ENCODE measurements at regions not wholly inside any gene's neighbourhood (a gene's known extent, or its start where the extent isn't known, plus 50 kb on each side); places are given as distances from the start of the nearest gene placed in this dataset.

GRCh38 chr4:164210377-164210776 is 543.6 kb upstream of the SMIM31 start:
- H3K79me2 ChIP-seq (ENCODE audit: insufficient read depth) = no peaks in the 10 kb centered on the region
- H3K27me3 ChIP-seq (replicated peaks; ENCODE audit: insufficient read depth) = no peaks in the 10 kb centered on the region
- no peaks in the 10 kb centered on the region for H3K9me3 ChIP-seq (ENCODE audit: low read depth)
- no peaks in the 10 kb centered on the region for H3F3A ChIP-seq (ENCODE audit: insufficient read depth)
- H2AFZ ChIP-seq = no peak overlapping the region
- TF ChIP-seq EZH2phosphoT487 (IDR thresholded peaks at IDR 0.05; ENCODE audit: insufficient read depth, low read depth) = no peak
- TF ChIP-seq EZH2 (IDR thresholded peaks at IDR 0.05; ENCODE audit: insufficient read depth, poor library complexity, severe bottlenecking) = no peak
- no peak for DNase-seq
- H3K9me2 ChIP-seq (ENCODE audit: insufficient read depth) = no peaks in the 10 kb centered on the region
- no peak overlapping the region for H3K9ac ChIP-seq
- 0% methylated on average over 1 of the region's 1 CpG for WGBS, 2 experiments (ENCODE audit: low coverage in 1 of 2, low lambda C conversion rate in 2 of 2, missing lambda C conversion rate in 2 of 2)
- in situ Hi-C loops (cut with MboI) = no loop called here
- no peak overlapping the region for H3K27ac ChIP-seq
- H3K4me1 ChIP-seq (ENCODE audit: insufficient read depth) = no peaks in the 10 kb centered on the region
- H3K36me3 ChIP-seq (ENCODE audit: low read depth) = no peaks in the 10 kb centered on the region
- H3K4me2 ChIP-seq (ENCODE audit: unreplicated experiment) = no peak overlapping the region
- no peak overlapping the region for H3K4me3 ChIP-seq
- no peaks in the 10 kb centered on the region for H4K20me1 ChIP-seq (ENCODE audit: insufficient read depth)

GRCh38 chr4:164212134-164212533 is 541.8 kb upstream of the SMIM31 start:
- TF ChIP-seq EZH2phosphoT487 (IDR thresholded peaks at IDR 0.05; ENCODE audit: insufficient read depth, low read depth) (no peak), EZH2 (IDR thresholded peaks at IDR 0.05; ENCODE audit: insufficient read depth, poor library complexity, severe bottlenecking) (no peak)
- in situ Hi-C loops (cut with MboI) = no loop called here
- no peaks in the 10 kb centered on the region for H3K9me3 ChIP-seq (ENCODE audit: low read depth)
- H3K79me2 ChIP-seq (ENCODE audit: insufficient read depth) = no peaks in the 10 kb centered on the region
- no peaks in the 10 kb centered on the region for H3K9me2 ChIP-seq (ENCODE audit: insufficient read depth)
- no peaks in the 10 kb centered on the region for H3K36me3 ChIP-seq (ENCODE audit: low read depth)
- H3K4me3 ChIP-seq = no peak overlapping the region
- H2AFZ ChIP-seq = no peak overlapping the region
- no peak overlapping the region for H3K27ac ChIP-seq
- H3K4me1 ChIP-seq (ENCODE audit: insufficient read depth) = no peaks in the 10 kb centered on the region
- no peak overlapping the region for H3K4me2 ChIP-seq (ENCODE audit: unreplicated experiment)
- no peaks in the 10 kb centered on the region for H4K20me1 ChIP-seq (ENCODE audit: insufficient read depth)
- 68 to 70% methylated on average over 1 of the region's 1 CpG for WGBS, 2 experiments (ENCODE audit: low coverage in 1 of 2, low lambda C conversion rate in 2 of 2, missing lambda C conversion rate in 2 of 2)
- peak; percentile 7 for DNase-seq
- H3F3A ChIP-seq (ENCODE audit: insufficient read depth) = no peaks in the 10 kb centered on the region
- H3K9ac ChIP-seq = no peak overlapping the region
- H3K27me3 ChIP-seq (replicated peaks; ENCODE audit: insufficient read depth) = no peaks in the 10 kb centered on the region

GRCh38 chr4:164212714-164213113 is 541.2 kb upstream of the SMIM31 start:
- DNase-seq = no peak
- TF ChIP-seq EZH2 (IDR thresholded peaks at IDR 0.05; ENCODE audit: insufficient read depth, poor library complexity, severe bottlenecking) (no peak), EZH2phosphoT487 (IDR thresholded peaks at IDR 0.05; ENCODE audit: insufficient read depth, low read depth) (no peak)
- no peaks in the 10 kb centered on the region for H3K4me1 ChIP-seq (ENCODE audit: insufficient read depth)
- 24 to 29% methylated on average over 2 of the region's 2 CpGs for WGBS, 2 experiments (ENCODE audit: low coverage in 1 of 2, low lambda C conversion rate in 2 of 2, missing lambda C conversion rate in 2 of 2)
- H4K20me1 ChIP-seq (ENCODE audit: insufficient read depth) = no peaks in the 10 kb centered on the region
- H2AFZ ChIP-seq = no peak overlapping the region
- no peak overlapping the region for H3K27ac ChIP-seq
- H3F3A ChIP-seq (ENCODE audit: insufficient read depth) = no peaks in the 10 kb centered on the region
- H3K4me3 ChIP-seq = no peak overlapping the region
- H3K9me3 ChIP-seq (ENCODE audit: low read depth) = no peaks in the 10 kb centered on the region
- no peak overlapping the region for H3K9ac ChIP-seq
- in situ Hi-C loops (cut with MboI) = no loop called here
- no peaks in the 10 kb centered on the region for H3K27me3 ChIP-seq (replicated peaks; ENCODE audit: insufficient read depth)
- no peaks in the 10 kb centered on the region for H3K79me2 ChIP-seq (ENCODE audit: insufficient read depth)
- H3K9me2 ChIP-seq (ENCODE audit: insufficient read depth) = no peaks in the 10 kb centered on the region
- no peaks in the 10 kb centered on the region for H3K36me3 ChIP-seq (ENCODE audit: low read depth)
- H3K4me2 ChIP-seq (ENCODE audit: unreplicated experiment) = no peak overlapping the region

DNA sequence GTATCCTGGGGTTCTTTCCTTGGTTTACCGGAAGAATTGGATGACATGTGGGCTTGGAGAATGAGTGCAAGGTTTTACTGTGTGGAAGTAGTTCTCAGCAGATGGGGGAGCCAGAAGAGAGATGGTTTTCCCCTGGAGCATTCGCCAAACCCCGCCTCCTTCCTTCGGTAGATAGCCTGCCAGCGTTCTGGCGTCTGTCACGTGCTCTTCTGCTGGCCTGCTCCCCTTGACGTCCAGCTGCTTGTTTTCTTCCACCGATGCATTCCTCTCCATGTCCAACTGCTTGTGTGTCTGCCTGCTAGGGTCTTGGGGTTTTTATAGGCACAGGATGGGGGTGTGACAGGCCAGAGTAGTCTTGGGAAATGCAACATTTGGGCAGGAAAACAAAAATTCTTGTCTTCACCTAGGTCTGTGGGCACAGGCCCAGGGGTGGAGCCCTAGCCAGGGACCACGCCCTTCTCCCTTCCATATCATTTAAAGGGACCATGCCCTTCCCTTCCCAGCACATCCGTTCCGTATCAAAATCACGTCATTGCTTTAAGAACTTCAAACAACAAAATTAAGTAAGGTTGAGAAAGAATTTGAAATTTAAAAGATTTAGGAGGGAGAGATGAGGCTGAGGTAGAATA is 538.7 kb upstream of the SMIM31 start:
- no peak overlapping the region for H2AFZ ChIP-seq
- H3K9me3 ChIP-seq (ENCODE audit: low read depth) = no peaks in the 10 kb centered on the region
- WGBS, 2 experiments (ENCODE audit: low coverage in 1 of 2, low lambda C conversion rate in 2 of 2, missing lambda C conversion rate in 2 of 2) = 35 to 36% methylated on average over 13 of the region's 13 CpGs
- in situ Hi-C loops (cut with MboI) = no loop called here
- H3K36me3 ChIP-seq (ENCODE audit: low read depth) = no peaks in the 10 kb centered on the region
- H3K4me3 ChIP-seq = no peak overlapping the region
- DNase-seq = no peak
- H3K79me2 ChIP-seq (ENCODE audit: insufficient read depth) = no peaks in the 10 kb centered on the region
- no peak overlapping the region for H3K27ac ChIP-seq
- TF ChIP-seq EZH2phosphoT487 (IDR thresholded peaks at IDR 0.05; ENCODE audit: insufficient read depth, low read depth) (no peak), EZH2 (IDR thresholded peaks at IDR 0.05; ENCODE audit: insufficient read depth, poor library complexity, severe bottlenecking) (no peak)
- no peaks in the 10 kb centered on the region for H3K9me2 ChIP-seq (ENCODE audit: insufficient read depth)
- no peaks in the 10 kb centered on the region for H4K20me1 ChIP-seq (ENCODE audit: insufficient read depth)
- H3K4me2 ChIP-seq (ENCODE audit: unreplicated experiment) = no peak overlapping the region
- no peaks in the 10 kb centered on the region for H3K27me3 ChIP-seq (replicated peaks; ENCODE audit: insufficient read depth)
- H3K4me1 ChIP-seq (ENCODE audit: insufficient read depth) = no peaks in the 10 kb centered on the region
- no peaks in the 10 kb centered on the region for H3F3A ChIP-seq (ENCODE audit: insufficient read depth)
- no peak overlapping the region for H3K9ac ChIP-seq

DNA sequence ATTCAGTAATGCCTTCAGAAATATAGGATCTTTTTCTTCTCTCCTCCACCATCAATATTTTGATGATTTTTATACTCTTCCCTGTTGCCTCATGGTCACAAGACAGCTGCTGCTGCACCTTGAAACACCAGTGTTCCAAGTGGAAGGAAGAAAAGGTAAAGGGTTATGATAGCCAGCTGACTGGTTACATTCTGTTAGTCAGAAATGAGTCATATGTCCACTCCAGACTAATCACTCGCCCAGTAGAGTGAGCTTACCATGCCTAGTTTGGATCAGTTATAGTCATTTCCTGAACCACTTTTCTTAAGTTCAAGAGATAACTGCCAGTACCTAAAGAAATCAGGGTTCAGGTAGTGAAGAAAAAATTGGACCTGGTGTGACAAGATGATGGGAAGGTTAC is 532.3 kb upstream of the SMIM31 start:
- Histone ChIP-seq H4K20me1 (ENCODE audit: insufficient read depth) (no peaks in the 10 kb centered on the region), H3K4me2 (ENCODE audit: unreplicated experiment) (no peak overlapping the region), H3K27ac (no peak overlapping the region), H3K9ac (no peak overlapping the region), H3K79me2 (ENCODE audit: insufficient read depth) (no peaks in the 10 kb centered on the region), H3K9me2 (ENCODE audit: insufficient read depth) (no peaks in the 10 kb centered on the region), H3K4me1 (ENCODE audit: insufficient read depth) (no peaks in the 10 kb centered on the region), H3K9me3 (ENCODE audit: low read depth) (peaks cover 6% of the 10 kb centered on the region), H3F3A (ENCODE audit: insufficient read depth) (no peaks in the 10 kb centered on the region), H3K27me3 (replicated peaks; ENCODE audit: insufficient read depth) (no peaks in the 10 kb centered on the region), H3K4me3 (no peak overlapping the region), H2AFZ (no peak overlapping the region), H3K36me3 (ENCODE audit: low read depth) (no peaks in the 10 kb centered on the region)
- TF ChIP-seq EZH2phosphoT487 (IDR thresholded peaks at IDR 0.05; ENCODE audit: insufficient read depth, low read depth) (no peak), EZH2 (IDR thresholded peaks at IDR 0.05; ENCODE audit: insufficient read depth, poor library complexity, severe bottlenecking) (no peak)
- in situ Hi-C loops (cut with MboI) = no loop called here
- peak; percentile 5 for DNase-seq
- WGBS, 2 experiments (ENCODE audit: low coverage in 1 of 2, low lambda C conversion rate in 2 of 2, missing lambda C conversion rate in 2 of 2) = 9 to 15% methylated on average over 1 of the region's 1 CpG

Data from GM23248 (cell line).